ENCODE measurements at regions not wholly inside any gene's neighbourhood (a gene's known extent, or its start where the extent isn't known, plus 50 kb on each side); places are given as distances from the start of the nearest gene placed in this dataset.
"Not testable (repeated sequence)": the region's sequence is repeated elsewhere in the genome, so short reads cannot be mapped to it uniquely, and the experiment has no call there.

DNA sequence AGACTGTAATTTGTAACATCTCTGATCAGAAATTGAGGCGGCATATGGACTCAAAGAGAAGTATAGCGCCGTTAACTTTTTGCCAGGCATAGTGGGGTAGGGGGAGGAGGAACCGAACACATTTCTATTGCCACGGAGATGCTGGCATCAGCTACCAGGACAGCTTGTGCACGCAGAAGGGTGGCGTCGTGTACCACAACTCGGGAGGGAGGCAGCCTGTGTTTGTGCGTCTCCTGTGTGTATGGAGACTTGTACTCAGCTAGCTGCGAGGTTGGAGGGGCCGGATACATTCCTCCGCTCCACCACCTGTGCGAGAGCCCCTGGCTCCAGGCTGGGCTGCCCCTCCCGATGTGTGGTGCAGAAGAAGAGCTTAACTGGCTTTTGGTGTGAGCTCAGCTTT lies 634.8 kb downstream of the TYW1 start:
- no peak overlapping the region for H3K27ac ChIP-seq
- H3K9me3 ChIP-seq, result no peaks in the 10 kb centered on the region
- H3K36me3 ChIP-seq, result no peaks in the 10 kb centered on the region
- ATAC-seq, result no peak
- H3K4me1 ChIP-seq, result no peaks in the 10 kb centered on the region
- 73% methylated on average over 14 of the region's 15 CpGs; no CpG with 5 or more reads in 1 of the 2 donors for WGBS, 2 donors (ENCODE audit: low coverage in 1 of 2)
- TF ChIP-seq POLR2A (IDR thresholded peaks at IDR 0.05), result no peak
- TF ChIP-seq, protein P1, sequence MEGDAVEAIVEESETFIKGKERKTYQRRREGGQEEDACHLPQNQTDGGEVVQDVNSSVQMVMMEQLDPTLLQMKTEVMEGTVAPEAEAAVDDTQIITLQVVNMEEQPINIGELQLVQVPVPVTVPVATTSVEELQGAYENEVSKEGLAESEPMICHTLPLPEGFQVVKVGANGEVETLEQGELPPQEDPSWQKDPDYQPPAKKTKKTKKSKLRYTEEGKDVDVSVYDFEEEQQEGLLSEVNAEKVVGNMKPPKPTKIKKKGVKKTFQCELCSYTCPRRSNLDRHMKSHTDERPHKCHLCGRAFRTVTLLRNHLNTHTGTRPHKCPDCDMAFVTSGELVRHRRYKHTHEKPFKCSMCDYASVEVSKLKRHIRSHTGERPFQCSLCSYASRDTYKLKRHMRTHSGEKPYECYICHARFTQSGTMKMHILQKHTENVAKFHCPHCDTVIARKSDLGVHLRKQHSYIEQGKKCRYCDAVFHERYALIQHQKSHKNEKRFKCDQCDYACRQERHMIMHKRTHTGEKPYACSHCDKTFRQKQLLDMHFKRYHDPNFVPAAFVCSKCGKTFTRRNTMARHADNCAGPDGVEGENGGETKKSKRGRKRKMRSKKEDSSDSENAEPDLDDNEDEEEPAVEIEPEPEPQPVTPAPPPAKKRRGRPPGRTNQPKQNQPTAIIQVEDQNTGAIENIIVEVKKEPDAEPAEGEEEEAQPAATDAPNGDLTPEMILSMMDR (IDR thresholded peaks at IDR 0.05), result no peak
- no peak for TF ChIP-seq EP300 (IDR thresholded peaks at IDR 0.05)
- TF ChIP-seq POLR2AphosphoS5 (IDR thresholded peaks at IDR 0.05), result no peak
- no peaks in the 10 kb centered on the region for H3K27me3 ChIP-seq
- H3K4me3 ChIP-seq, result no peak overlapping the region

DNA sequence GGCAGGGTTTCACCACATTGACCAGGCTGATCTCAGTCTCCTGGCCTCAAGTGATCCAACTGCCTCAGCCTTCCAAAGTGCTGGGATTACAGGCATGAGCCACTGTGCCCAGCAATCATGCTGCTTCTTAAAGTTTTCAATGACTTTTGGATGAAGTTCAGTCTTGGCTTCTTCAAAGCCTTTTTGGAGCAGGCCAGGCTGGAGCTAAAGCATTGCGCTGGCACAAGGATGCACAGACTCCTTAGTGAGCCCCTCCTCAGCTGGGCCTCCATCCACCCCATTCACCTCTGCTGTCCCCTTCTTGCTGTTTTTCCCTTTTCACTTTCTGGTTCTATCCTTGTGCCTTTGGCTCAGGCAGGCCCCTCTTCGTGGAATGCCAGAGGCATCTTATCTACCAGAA lies 638.6 kb downstream of the TYW1 start:
- no peaks in the 10 kb centered on the region for H3K27me3 ChIP-seq
- WGBS, 2 donors (ENCODE audit: low coverage in 1 of 2), result 100% methylated on average over 1 to 2 of the region's 2 CpGs
- no peak for ATAC-seq

DNA sequence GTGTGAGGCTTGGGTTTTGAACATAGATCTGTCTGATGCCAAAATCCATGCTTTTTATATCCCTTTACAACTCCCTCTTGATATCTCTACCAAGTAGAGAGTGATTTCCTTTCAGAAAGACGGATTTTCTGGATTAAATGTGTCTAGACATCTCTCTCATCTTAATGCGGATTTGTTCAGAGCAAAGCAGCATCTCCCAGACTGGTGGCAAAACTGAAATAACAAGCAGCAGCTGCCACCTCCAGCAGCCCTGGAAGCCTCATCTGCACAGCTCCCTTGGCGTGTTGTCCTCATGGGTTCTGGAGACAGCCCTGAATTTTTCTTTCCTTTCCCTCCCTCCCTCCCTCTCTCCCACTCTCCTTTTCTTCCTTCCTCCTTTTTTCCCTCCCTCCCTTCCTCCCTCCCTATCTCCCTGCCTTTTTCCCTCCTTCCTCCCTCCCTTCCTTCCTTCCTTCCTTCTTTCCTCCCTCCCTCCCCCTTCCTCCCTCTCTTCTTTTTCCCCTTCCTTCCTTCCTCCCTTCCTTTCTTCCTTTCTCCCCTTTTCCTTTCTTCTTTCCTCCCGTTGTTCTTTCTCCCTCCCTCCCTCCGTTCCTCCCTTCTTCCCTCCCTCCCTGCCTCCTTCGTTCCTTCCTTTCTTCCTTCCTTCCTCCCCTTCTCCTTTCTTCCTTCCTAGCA lies 639.9 kb downstream of the TYW1 start:
- H3K27me3 ChIP-seq, result no peaks in the 10 kb centered on the region
- ATAC-seq, result no peak
- no peaks in the 10 kb centered on the region for H3K36me3 ChIP-seq
- H3K27ac ChIP-seq, result no peak overlapping the region
- no peaks in the 10 kb centered on the region for H3K4me1 ChIP-seq
- no peak overlapping the region for H3K4me3 ChIP-seq
- peaks cover 0 to 5% (median 0%) of the 10 kb centered on the region in 3 donors for H3K9me3 ChIP-seq
- WGBS, 2 donors (ENCODE audit: low coverage in 1 of 2), result 70 to 81% methylated on average over 5 to 6 of the region's 6 CpGs
- TF ChIP-seq EP300 (IDR thresholded peaks at IDR 0.05) (no peak), POLR2A (IDR thresholded peaks at IDR 0.05) (no peak), POLR2AphosphoS5 (IDR thresholded peaks at IDR 0.05) (no peak)
- TF ChIP-seq, protein P1 (IDR thresholded peaks at IDR 0.05), result no peak

More for the DNA sequence above, 638.6 kb downstream of the TYW1 start:
- Histone ChIP-seq H3K4me1 (no peaks in the 10 kb centered on the region), H3K4me3 (no peak overlapping the region), H3K36me3 (no peaks in the 10 kb centered on the region), H3K27ac (no peak overlapping the region), H3K9me3 (peaks cover 0 to 5% (median 0%) of the 10 kb centered on the region in 3 donors)
- TF ChIP-seq POLR2AphosphoS5 (IDR thresholded peaks at IDR 0.05) (no peak), POLR2A (IDR thresholded peaks at IDR 0.05) (no peak), EP300 (IDR thresholded peaks at IDR 0.05) (no peak)

DNA sequence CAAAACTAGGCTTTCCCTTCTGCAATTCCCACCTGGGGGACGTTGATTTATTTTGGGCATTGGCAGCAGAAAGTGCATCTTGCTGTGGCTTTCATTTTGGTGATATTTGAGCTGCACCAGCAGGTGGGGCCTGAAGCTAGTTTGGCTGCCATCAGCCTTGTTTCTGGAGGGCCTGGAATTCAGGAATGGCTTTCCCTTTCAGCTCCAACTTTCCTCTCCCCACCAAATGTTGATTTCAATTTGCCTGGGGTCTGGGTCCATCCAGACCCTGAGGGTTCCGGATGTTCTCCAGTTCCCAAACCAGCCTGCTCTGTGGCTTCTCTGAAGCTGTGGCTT lies 640.4 kb downstream of the TYW1 start:
- H3K36me3 ChIP-seq, result no peaks in the 10 kb centered on the region
- ATAC-seq, result no peak
- H3K27me3 ChIP-seq, result no peaks in the 10 kb centered on the region
- H3K4me3 ChIP-seq, result no peak overlapping the region
- no peak for TF ChIP-seq POLR2AphosphoS5 (IDR thresholded peaks at IDR 0.05)
- TF ChIP-seq, protein P1 (IDR thresholded peaks at IDR 0.05), result peak in 1 of 4 experiments; percentile 35
- WGBS, 2 donors (ENCODE audit: low coverage in 1 of 2), result 0 to 47% methylated on average over 1 to 2 of the region's 2 CpGs
- H3K27ac ChIP-seq, result no peak overlapping the region
- H3K9me3 ChIP-seq, result peaks cover 0 to 5% (median 0%) of the 10 kb centered on the region in 3 donors
- H3K4me1 ChIP-seq, result no peaks in the 10 kb centered on the region

DNA sequence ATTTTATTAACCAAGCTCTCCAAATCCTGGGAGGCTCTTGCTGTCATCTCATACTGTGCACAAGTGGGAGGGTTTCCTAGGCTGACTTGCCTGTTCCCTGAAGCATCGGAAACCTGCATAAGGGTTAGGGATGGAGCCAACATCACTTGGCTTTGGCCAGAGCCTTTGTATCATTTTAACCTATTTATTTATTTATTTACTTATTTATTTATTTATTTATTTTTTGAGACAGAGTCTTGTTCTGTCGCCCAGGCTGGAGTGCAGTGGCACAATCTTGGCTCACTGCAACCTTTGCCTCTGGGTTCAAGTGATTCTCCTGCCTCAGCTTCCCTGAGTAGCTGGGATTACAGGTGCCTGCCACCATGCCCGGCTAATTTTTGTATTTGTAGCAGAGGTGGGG lies 645.9 kb downstream of the TYW1 start:
- H3K36me3 ChIP-seq, H3K4me3 ChIP-seq, H3K27me3 ChIP-seq, H3K27ac ChIP-seq, H3K4me1 ChIP-seq, H3K9me3 ChIP-seq, ATAC-seq: not testable (repeated sequence)
- 95% methylated on average over 2 of the region's 3 CpGs; no CpG with 5 or more reads in 1 of the 2 donors for WGBS, 2 donors (ENCODE audit: low coverage in 1 of 2)

DNA sequence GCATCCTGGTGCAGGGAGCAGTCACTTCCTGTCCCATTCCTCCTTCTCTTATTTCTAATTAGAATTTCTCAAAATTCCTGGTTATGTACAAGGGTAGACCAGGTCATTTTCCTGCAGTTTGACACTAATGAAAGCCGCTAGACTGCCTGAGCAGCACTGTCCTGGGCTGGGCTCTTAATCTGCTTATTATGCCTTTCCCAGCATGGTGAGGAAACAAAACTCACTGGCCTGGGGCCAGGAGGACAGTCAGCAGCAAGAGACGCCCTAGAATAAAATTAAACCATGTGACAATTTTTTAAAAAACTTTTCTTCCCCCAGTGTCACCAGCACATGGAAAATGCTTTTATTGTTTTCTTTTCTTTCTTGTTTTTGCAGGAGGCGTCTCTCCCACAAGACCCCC lies 647.5 kb downstream of the TYW1 start:
- Histone ChIP-seq H3K27ac (no peak overlapping the region), H3K4me1 (no peaks in the 10 kb centered on the region), H3K27me3 (no peaks in the 10 kb centered on the region), H3K9me3 (peaks cover 0 to 5% (median 0%) of the 10 kb centered on the region in 3 donors), H3K36me3 (no peaks in the 10 kb centered on the region), H3K4me3 (no peak overlapping the region)
- TF ChIP-seq POLR2AphosphoS5 (IDR thresholded peaks at IDR 0.05), result no peak
- ATAC-seq, result no peak
- WGBS, 2 donors (ENCODE audit: low coverage in 1 of 2), result 50% methylated on average over 2 of the region's 3 CpGs; no CpG with 5 or more reads in 1 of the 2 donors

Data from gastroesophageal sphincter (tissue), 4 donors.